B cell (primary cell): ENCODE measurements at regions not wholly inside any gene's neighbourhood (a gene's known extent, or its start where the extent isn't known, plus 50 kb on each side); places are given as distances from the start of the nearest gene placed in this dataset.

Source experiments
- ATAC-seq: fragments of 200-7000 bp; cut with Tn5 transposase; one replicate; pipeline ENCODE4 v1.10.0; 2021; ENCODE audit warnings: low read depth, mild to moderate bottlenecking, moderate number of reproducible peaks, moderate library complexity
- CTCF ChIA-PET: fragments of 350-600 bp; sonication (Branson Sonifier 250); formaldehyde crosslinking; loops from one replicate; lab custom pipeline; 2021; ENCODE audit warnings: antibody characterized with exemption, inconsistent platforms; lab: Charles Lee
- POLR2A ChIA-PET: fragments of 350-600 bp; sonication (Branson Sonifier 250); formaldehyde crosslinking; loops from one replicate; lab custom pipeline; 2021; ENCODE audit warnings: antibody characterized with exemption; lab: Charles Lee
- DNase-seq: peaks from one replicate; pipeline ENCODE4 v3.0.0; 2013
- H2AFZ ChIP-seq: 2 replicates; pipeline ENCODE4 v1.6.1; 2012; ENCODE audit warnings: mild to moderate bottlenecking, low read depth, low read length; ENCODE audit not compliant: insufficient read depth, poor library complexity, severe bottlenecking
- H3K27ac ChIP-seq, 2 donors: 1 replicate in 1 of 2; 2 replicates in 1 of 2; pipeline ENCODE4 v1.5.1; 2012 to 2013; ENCODE audit warnings: low read length in 2 of 2, mild to moderate bottlenecking in 2 of 2, moderate library complexity in 1 of 2
- H3K27me3 ChIP-seq, 4 experiments: fragments of 200-600 bp in 1 of 4; sonication (generic) in 1 of 4; replicated peaks in 1 of 4; 1 replicate in 2 of 4; 2 replicates in 2 of 4; pipeline versions ENCODE4 v1.6.1 to v1.7.0; 2013 to 2016; ENCODE audit warnings: low read length in 3 of 4, mild to moderate bottlenecking in 2 of 4, mixed read lengths in 1 of 4, moderate library complexity in 1 of 4; ENCODE audit not compliant: insufficient read depth in 4 of 4, control insufficient read depth in 3 of 4; ENCODE audit errors: control extremely low read depth in 1 of 4
- H3K36me3 ChIP-seq, 2 experiments: replicated peaks in 1 of 2; 1 replicate in 1 of 2; 2 replicates in 1 of 2; pipeline versions ENCODE4 v1.6.1 to v1.7.1; 2013; ENCODE audit warnings: low read length in 1 of 2; ENCODE audit not compliant: insufficient read depth in 2 of 2, control insufficient read depth in 1 of 2; ENCODE audit errors: control extremely low read depth in 1 of 2, extremely low read depth in 1 of 2
- H3K4me1 ChIP-seq, 2 donors: fragments of 200-600 bp in 1 of 2; sonication (generic) in 1 of 2; 1 replicate in 1 of 2; 2 replicates in 1 of 2; pipeline versions ENCODE4 v1.5.1 to v1.6.1; 2013 to 2017; ENCODE audit warnings: low read length in 2 of 2; ENCODE audit not compliant: control insufficient read depth in 2 of 2, insufficient read depth in 2 of 2
- H3K4me2 ChIP-seq: replicated peaks from 2 replicates; pipeline ENCODE3; 2012; ENCODE audit warnings: mild to moderate bottlenecking, low read depth, low read length; ENCODE audit not compliant: poor library complexity, severe bottlenecking
- H3K4me3 ChIP-seq, 5 experiments: fragments of 200-600 bp in 1 of 5; sonication (generic) in 1 of 5; 1 replicate in 3 of 5; 2 replicates in 2 of 5; pipeline versions ENCODE4 v1.5.1 to v1.7.0; 2011 to 2016; ENCODE audit warnings: low read length in 4 of 5, mild to moderate bottlenecking in 4 of 5, low read depth in 2 of 5, control low read depth in 1 of 5, moderate library complexity in 1 of 5; ENCODE audit not compliant: insufficient read depth in 1 of 5; ENCODE audit errors: control extremely low read depth in 1 of 5, extremely low read depth in 1 of 5
- H3K79me2 ChIP-seq: fragments of 200-600 bp; sonication (generic); one replicate; pipeline ENCODE4 v1.6.0; 2016; ENCODE audit warnings: low read length; ENCODE audit not compliant: control insufficient read depth, insufficient read depth
- H3K9ac ChIP-seq: fragments of 200-600 bp; sonication (generic); 2 replicates; pipeline ENCODE4 v1.6.1; 2017; ENCODE audit warnings: mild to moderate bottlenecking, low read length, moderate library complexity
- H3K9me3 ChIP-seq, 3 donors: one replicate each; pipeline versions ENCODE4 v1.6.1 to v1.7.1; 2013; ENCODE audit warnings: low read length in 2 of 3; ENCODE audit not compliant: control insufficient read depth in 2 of 3, insufficient read depth in 1 of 3; ENCODE audit errors: control extremely low read depth in 1 of 3
- H4K20me1 ChIP-seq: 2 replicates; pipeline ENCODE4 v1.6.0; 2012; ENCODE audit warnings: mild to moderate bottlenecking, low read length; ENCODE audit not compliant: insufficient read depth, control insufficient read depth, poor library complexity, severe bottlenecking
- H3K27ac Mint-ChIP-seq: one replicate; pipeline ENCODE4 v1.8.0; 2021; ENCODE audit warnings: mixed read lengths
- H3K27me3 Mint-ChIP-seq: one replicate; pipeline ENCODE4 v1.8.0; 2021; ENCODE audit warnings: mixed read lengths
- H3K4me1 Mint-ChIP-seq: one replicate; pipeline ENCODE4 v1.8.0; 2021; ENCODE audit warnings: mixed read lengths
- H3K4me3 Mint-ChIP-seq: one replicate; pipeline ENCODE4 v1.8.0; 2021; ENCODE audit warnings: mixed read lengths
- H3K9me3 Mint-ChIP-seq: one replicate; pipeline ENCODE4 v1.8.0; 2022; ENCODE audit warnings: mixed read lengths; ENCODE audit not compliant: insufficient read depth
- EZH2 ChIP-seq: IDR thresholded peaks from 2 replicates; pipeline ENCODE4 v1.6.1; 2012; ENCODE audit warnings: borderline replicate concordance, low read depth, mild to moderate bottlenecking, moderate library complexity, low read length; ENCODE audit not compliant: insufficient read depth, poor library complexity, severe bottlenecking
- WGBS: methylation state at CpG from one replicate; pipeline ENCODE4 v1.1.5; 2013; ENCODE audit warnings: missing lambda C conversion rate; ENCODE audit not compliant: insufficient coverage; 5-methylcytosine and 5-hydroxymethylcytosine counted together
- intact Hi-C: fragments of 100-400 bp; cut with micrococcal nuclease; formaldehyde crosslinking; loops from one replicate; pipeline ENCODE4 v1.10.0; 2022
- TF ChIP-seq, protein P1 (sequence below): fragments of 200-600 bp; IDR thresholded peaks from one replicate; pipeline ENCODE4 v1.8.0; 2022; ENCODE audit warnings: antibody characterized with exemption, mild to moderate bottlenecking

DNA sequence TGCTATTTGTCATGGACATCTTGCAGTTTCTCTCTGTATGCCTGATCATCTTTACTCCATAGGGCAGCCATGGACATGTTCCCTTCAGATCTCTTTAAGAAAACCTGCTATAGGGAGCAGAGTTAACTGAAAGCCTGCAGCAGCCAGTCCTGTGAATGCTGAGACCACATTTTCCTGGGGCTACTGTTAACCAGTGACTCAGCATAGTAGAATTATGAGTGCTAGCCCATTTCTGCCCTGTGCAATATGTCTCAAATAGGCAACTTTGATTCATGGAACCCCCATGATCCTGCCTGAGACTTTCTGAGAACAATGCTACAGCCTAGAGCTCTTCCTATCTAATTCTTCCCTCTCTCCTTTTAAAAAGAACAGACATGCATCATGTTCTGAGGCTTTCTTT lies 624.2 kb downstream of the CHSY3 start:
- TF ChIP-seq EZH2: no peak
- TF ChIP-seq, protein P1, sequence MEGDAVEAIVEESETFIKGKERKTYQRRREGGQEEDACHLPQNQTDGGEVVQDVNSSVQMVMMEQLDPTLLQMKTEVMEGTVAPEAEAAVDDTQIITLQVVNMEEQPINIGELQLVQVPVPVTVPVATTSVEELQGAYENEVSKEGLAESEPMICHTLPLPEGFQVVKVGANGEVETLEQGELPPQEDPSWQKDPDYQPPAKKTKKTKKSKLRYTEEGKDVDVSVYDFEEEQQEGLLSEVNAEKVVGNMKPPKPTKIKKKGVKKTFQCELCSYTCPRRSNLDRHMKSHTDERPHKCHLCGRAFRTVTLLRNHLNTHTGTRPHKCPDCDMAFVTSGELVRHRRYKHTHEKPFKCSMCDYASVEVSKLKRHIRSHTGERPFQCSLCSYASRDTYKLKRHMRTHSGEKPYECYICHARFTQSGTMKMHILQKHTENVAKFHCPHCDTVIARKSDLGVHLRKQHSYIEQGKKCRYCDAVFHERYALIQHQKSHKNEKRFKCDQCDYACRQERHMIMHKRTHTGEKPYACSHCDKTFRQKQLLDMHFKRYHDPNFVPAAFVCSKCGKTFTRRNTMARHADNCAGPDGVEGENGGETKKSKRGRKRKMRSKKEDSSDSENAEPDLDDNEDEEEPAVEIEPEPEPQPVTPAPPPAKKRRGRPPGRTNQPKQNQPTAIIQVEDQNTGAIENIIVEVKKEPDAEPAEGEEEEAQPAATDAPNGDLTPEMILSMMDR: no peak
- H3K9me3 ChIP-seq: no peaks in the 10 kb centered on the region
- Mint-ChIP-seq H3K4me1 (no peaks in the 10 kb centered on the region), H3K27me3 (no peaks in the 10 kb centered on the region), H3K9me3 (no peaks in the 10 kb centered on the region), H3K4me3 (no peak overlapping the region), H3K27ac (no peak overlapping the region)
- DNase-seq: no peak
- H3K4me2 ChIP-seq: no peak overlapping the region
- POLR2A ChIA-PET: no interaction called here
- no peaks in the 10 kb centered on the region for H3K27me3 ChIP-seq
- CTCF ChIA-PET: no interaction called here
- H3K4me1 ChIP-seq: no peaks in the 10 kb centered on the region
- no peak overlapping the region for H3K4me3 ChIP-seq
- no peak overlapping the region for H2AFZ ChIP-seq
- H3K36me3 ChIP-seq: no peaks in the 10 kb centered on the region
- ATAC-seq: no peak
- no peak overlapping the region for H3K9ac ChIP-seq
- intact Hi-C loops: no loop called here
- H3K27ac ChIP-seq: no peak overlapping the region
- no peaks in the 10 kb centered on the region for H4K20me1 ChIP-seq
- no peaks in the 10 kb centered on the region for H3K79me2 ChIP-seq

DNA sequence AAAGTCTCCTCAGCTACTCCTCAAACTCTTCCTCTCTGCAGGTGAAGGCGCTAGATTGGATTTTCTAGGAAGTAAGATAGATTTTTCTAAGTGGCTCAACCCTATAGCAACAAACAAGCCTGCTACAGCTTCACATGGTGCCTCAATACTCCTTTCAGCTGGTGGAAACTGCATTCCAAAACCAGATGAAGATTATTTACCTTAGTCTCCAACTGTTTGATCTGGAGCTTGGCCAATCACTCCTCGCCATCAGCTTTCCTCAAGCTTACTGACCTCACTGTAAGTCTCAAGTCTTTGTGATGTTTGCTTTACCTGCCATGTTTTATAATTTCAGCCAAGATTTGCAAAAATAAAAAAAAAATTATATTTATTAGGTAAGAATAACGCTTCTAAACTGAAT lies 622.4 kb downstream of the CHSY3 start:
- no peak overlapping the region for H3K9ac ChIP-seq
- CTCF ChIA-PET: no interaction called here

More for the DNA sequence above, 622.4 kb downstream of the CHSY3 start:
- H3K79me2 ChIP-seq: no peaks in the 10 kb centered on the region
- no peak overlapping the region for H3K27ac ChIP-seq
- no peaks in the 10 kb centered on the region for H3K4me1 ChIP-seq
- no peaks in the 10 kb centered on the region for H3K36me3 ChIP-seq
- H3K9me3 ChIP-seq: no peaks in the 10 kb centered on the region
- no peaks in the 10 kb centered on the region for H3K27me3 ChIP-seq
- no peaks in the 10 kb centered on the region for H4K20me1 ChIP-seq
- H3K27ac Mint-ChIP-seq: no peak overlapping the region
- H3K4me1 Mint-ChIP-seq: no peaks in the 10 kb centered on the region
- H3K4me2 ChIP-seq: no peak overlapping the region
- POLR2A ChIA-PET: no interaction called here
- no peak for TF ChIP-seq EZH2
- TF ChIP-seq, protein P1: no peak
- ATAC-seq (no peak), DNase-seq (no peak)
- H2AFZ ChIP-seq: no peak overlapping the region
- no peaks in the 10 kb centered on the region for H3K9me3 Mint-ChIP-seq
- no peaks in the 10 kb centered on the region for H3K27me3 Mint-ChIP-seq
- H3K4me3 Mint-ChIP-seq: no peak overlapping the region
- no peak overlapping the region for H3K4me3 ChIP-seq
- WGBS: no CpG with 5 or more reads among the region's 3 CpGs
- intact Hi-C loops: no loop called here
